Mesendoderm (in vitro differentiated cells): ENCODE measurements at regions not wholly inside any gene's neighbourhood (a gene's known extent, or its start where the extent isn't known, plus 50 kb on each side); places are given as distances from the start of the nearest gene placed in this dataset.
A peak's percentile ranks its signal among the peaks of the same experiment; 100 is the strongest.

Source experiments
- DNase-seq: peaks from one replicate; pipeline ENCODE4 v3.0.0; 2013
- H2AK5ac ChIP-seq: 2 replicates; pipeline ENCODE4 v1.6.1; 2013; ENCODE audit warnings: low read length, inconsistent platforms
- H2BK120ac ChIP-seq: 2 replicates; pipeline ENCODE4 v1.6.1; 2013; ENCODE audit warnings: low read depth, mild to moderate bottlenecking, low read length, moderate library complexity, mixed read lengths
- H2BK15ac ChIP-seq: replicated peaks from 2 replicates; pipeline ENCODE4 v1.6.1; 2013; ENCODE audit warnings: low read depth, mild to moderate bottlenecking, moderate library complexity
- H2BK5ac ChIP-seq: 2 replicates; pipeline ENCODE4 v1.6.1; 2013; ENCODE audit warnings: low read length, inconsistent platforms
- H3K18ac ChIP-seq: 2 replicates; pipeline ENCODE4 v1.6.1; 2013; ENCODE audit warnings: mild to moderate bottlenecking, low read length, mixed read lengths
- H3K23ac ChIP-seq: one replicate; pipeline ENCODE4 v1.6.1; 2013; ENCODE audit warnings: low read length
- H3K27ac ChIP-seq: 2 replicates; pipeline ENCODE4 v1.5.1; 2013; ENCODE audit warnings: low read depth, mild to moderate bottlenecking, inconsistent platforms, low read length, moderate library complexity
- H3K27me3 ChIP-seq: 2 replicates; pipeline ENCODE4 v1.6.1; 2013; ENCODE audit warnings: low read length, control low read depth, mild to moderate bottlenecking, inconsistent platforms; ENCODE audit not compliant: insufficient read depth, poor library complexity
- H3K36me3 ChIP-seq: 2 replicates; pipeline ENCODE4 v1.6.1; 2013; ENCODE audit warnings: low read length, inconsistent platforms; ENCODE audit not compliant: control insufficient read depth, insufficient read depth
- H3K4ac ChIP-seq: one replicate; pipeline ENCODE4 v1.6.1; 2013; ENCODE audit warnings: low read depth, mild to moderate bottlenecking, low read length, moderate library complexity
- H3K4me1 ChIP-seq: 2 replicates; pipeline ENCODE4 v1.6.1; 2013; ENCODE audit warnings: low read depth, low read length, inconsistent platforms; ENCODE audit not compliant: control insufficient read depth
- H3K4me2 ChIP-seq: 2 replicates; pipeline ENCODE4 v1.6.1; 2013; ENCODE audit warnings: low read length
- H3K4me3 ChIP-seq: 2 replicates; pipeline ENCODE4 v1.5.1; 2013; ENCODE audit warnings: mild to moderate bottlenecking, low read length
- H3K56ac ChIP-seq: one replicate; pipeline ENCODE4 v1.6.1; 2013; ENCODE audit warnings: low read length
- H3K79me1 ChIP-seq: 2 replicates; pipeline ENCODE4 v1.6.1; 2013; ENCODE audit warnings: low read length, inconsistent platforms
- H3K79me2 ChIP-seq: 2 replicates; pipeline ENCODE4 v1.6.1; 2013; ENCODE audit warnings: mild to moderate bottlenecking, low read length; ENCODE audit not compliant: control insufficient read depth, insufficient read depth
- H3K9ac ChIP-seq: 2 replicates; pipeline ENCODE4 v1.6.1; 2013; ENCODE audit warnings: low read length, inconsistent platforms
- H4K5ac ChIP-seq: one replicate; pipeline ENCODE4 v1.6.1; 2013; ENCODE audit warnings: low read length
- H4K8ac ChIP-seq: one replicate; pipeline ENCODE4 v1.6.1; 2013; ENCODE audit warnings: low read depth, mild to moderate bottlenecking, control low read depth, low read length, moderate library complexity
- WGBS: extraction: QIAGEN DNeasy Blood & Tissue Kit; methylation state at CpG from one replicate; pipeline ENCODE4 v1.1.7; 2013; ENCODE audit warnings: low lambda C conversion rate, missing lambda C conversion rate; ENCODE audit not compliant: insufficient coverage; ENCODE audit errors: extremely low coverage; 5-methylcytosine and 5-hydroxymethylcytosine counted together

DNA sequence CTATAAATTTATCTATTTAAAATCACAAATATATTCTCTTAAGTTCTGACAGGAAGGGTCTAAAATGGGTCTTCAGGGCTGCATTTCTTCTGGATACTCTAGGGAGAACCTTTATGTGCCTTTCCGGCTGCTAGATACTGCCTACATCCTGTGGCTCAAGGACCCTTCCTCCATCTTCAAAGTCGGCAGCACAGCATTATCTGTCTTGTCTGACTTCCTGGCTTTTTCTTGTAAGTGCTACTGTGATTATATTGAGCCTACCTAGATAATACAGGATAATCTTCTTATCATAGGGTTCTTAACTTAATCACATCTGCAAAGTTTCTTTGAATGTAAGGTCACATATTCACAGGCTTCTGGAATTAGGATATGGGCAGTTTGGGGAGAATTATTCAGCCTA, 943.8 kb upstream of the TYRP1 start:
- no CpG with 5 or more reads among the region's 2 CpGs for WGBS
- Histone ChIP-seq H3K27ac (no peak overlapping the region), H2BK120ac (no peak overlapping the region), H3K4me2 (no peak overlapping the region), H2BK5ac (no peak overlapping the region), H3K4ac (no peak overlapping the region), H3K36me3 (no peaks in the 10 kb centered on the region), H2BK15ac (no peak overlapping the region), H3K4me3 (no peak overlapping the region), H3K27me3 (no peaks in the 10 kb centered on the region), H3K56ac (no peak overlapping the region), H3K9ac (no peak overlapping the region), H3K4me1 (no peaks in the 10 kb centered on the region), H3K23ac (no peak overlapping the region), H3K79me2 (no peaks in the 10 kb centered on the region), H3K79me1 (no peaks in the 10 kb centered on the region), H4K8ac (no peak overlapping the region), H3K18ac (no peak overlapping the region), H4K5ac (no peak overlapping the region), H2AK5ac (no peak overlapping the region)
- peak; percentile 78 for DNase-seq

DNA sequence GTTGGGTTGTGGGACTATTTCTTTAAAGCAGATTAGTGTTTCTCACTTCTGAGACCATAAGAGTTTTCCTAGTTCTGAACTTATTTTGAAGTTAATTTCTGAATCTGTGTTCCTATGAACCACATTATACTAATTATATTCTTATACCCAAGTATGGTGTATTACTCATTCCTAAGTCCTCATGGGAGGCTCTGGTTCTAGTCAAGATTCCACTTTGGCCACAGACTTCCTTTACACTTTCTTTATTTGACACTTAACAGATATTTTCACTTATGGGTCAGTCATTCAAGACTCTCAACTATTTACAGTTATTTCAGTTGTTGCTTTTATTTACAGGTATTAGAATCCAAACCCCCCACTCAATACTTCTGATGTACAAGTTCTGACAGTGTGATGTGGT, 937.2 kb upstream of the TYRP1 start:
- Histone ChIP-seq H3K27ac (no peak overlapping the region), H3K79me2 (no peaks in the 10 kb centered on the region), H3K4ac (no peak overlapping the region), H2BK5ac (no peak overlapping the region), H3K9ac (no peak overlapping the region), H4K5ac (no peak overlapping the region), H2BK15ac (no peak overlapping the region), H4K8ac (no peak overlapping the region), H3K4me1 (no peaks in the 10 kb centered on the region), H3K79me1 (no peaks in the 10 kb centered on the region), H2BK120ac (no peak overlapping the region), H3K27me3 (no peaks in the 10 kb centered on the region), H3K4me2 (no peak overlapping the region), H3K23ac (no peak overlapping the region), H3K56ac (no peak overlapping the region), H2AK5ac (no peak overlapping the region), H3K4me3 (no peak overlapping the region), H3K18ac (no peak overlapping the region), H3K36me3 (no peaks in the 10 kb centered on the region)
- no peak for DNase-seq

DNA sequence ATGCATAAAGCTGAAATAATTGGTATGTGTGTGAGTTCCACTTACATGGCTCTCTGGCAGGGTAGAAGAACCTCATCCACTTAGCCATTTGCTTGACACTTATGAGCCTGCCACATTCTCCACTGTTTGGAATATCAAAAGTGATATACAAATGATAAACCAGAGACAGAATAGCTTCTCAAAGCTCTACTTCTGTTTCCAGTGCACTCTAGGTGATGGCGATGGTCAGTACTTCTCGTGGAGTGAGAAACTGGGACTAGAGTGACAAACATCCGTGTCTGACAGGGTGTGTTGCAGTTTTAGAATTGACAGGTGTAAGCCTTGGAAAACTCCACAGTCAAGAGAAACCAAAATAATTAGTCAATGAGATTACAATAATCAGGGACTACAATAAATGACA, 935.8 kb upstream of the TYRP1 start:
- H3K36me3 ChIP-seq, result no peaks in the 10 kb centered on the region
- no peak overlapping the region for H2AK5ac ChIP-seq
- no peak overlapping the region for H2BK5ac ChIP-seq
- H3K56ac ChIP-seq, result no peak overlapping the region
- no peaks in the 10 kb centered on the region for H3K79me2 ChIP-seq
- H3K23ac ChIP-seq, result no peak overlapping the region
- no peak overlapping the region for H2BK120ac ChIP-seq
- no peaks in the 10 kb centered on the region for H3K27me3 ChIP-seq
- no peak overlapping the region for H3K9ac ChIP-seq
- no peak overlapping the region for H3K4me2 ChIP-seq
- H4K5ac ChIP-seq, result no peak overlapping the region
- H3K4ac ChIP-seq, result no peak overlapping the region
- no peak overlapping the region for H2BK15ac ChIP-seq
- no peaks in the 10 kb centered on the region for H3K4me1 ChIP-seq
- H3K18ac ChIP-seq, result no peak overlapping the region
- no CpG with 5 or more reads among the region's 3 CpGs for WGBS
- DNase-seq, result no peak
- H3K79me1 ChIP-seq, result no peaks in the 10 kb centered on the region
- no peak overlapping the region for H3K27ac ChIP-seq
- H4K8ac ChIP-seq, result no peak overlapping the region
- H3K4me3 ChIP-seq, result no peak overlapping the region

DNA sequence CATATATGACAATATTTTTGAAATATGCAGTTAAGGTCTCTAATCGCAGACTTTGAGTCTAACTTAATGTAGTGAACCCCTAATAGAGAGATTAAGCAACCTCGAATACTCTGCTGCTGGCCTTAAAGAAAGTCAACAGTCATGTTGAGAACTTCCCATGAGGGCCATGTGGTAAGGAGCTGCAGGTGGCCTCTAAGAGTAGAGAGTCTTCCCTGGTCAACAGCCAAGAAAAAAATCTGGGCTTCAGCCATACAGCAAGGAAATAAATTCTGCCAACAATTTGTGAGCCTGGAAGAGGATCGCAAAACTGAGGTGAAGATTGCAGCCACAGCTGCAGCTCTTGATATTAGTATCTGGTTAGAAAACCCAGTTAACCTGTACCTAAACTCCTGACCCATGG, 935.2 kb upstream of the TYRP1 start:
- no peak for DNase-seq
- Histone ChIP-seq H3K18ac (no peak overlapping the region), H3K56ac (no peak overlapping the region), H4K5ac (no peak overlapping the region), H3K9ac (no peak overlapping the region), H3K79me2 (no peaks in the 10 kb centered on the region), H3K79me1 (no peaks in the 10 kb centered on the region), H3K23ac (no peak overlapping the region), H3K27me3 (no peaks in the 10 kb centered on the region), H3K36me3 (no peaks in the 10 kb centered on the region), H3K4ac (no peak overlapping the region), H3K4me3 (no peak overlapping the region), H2AK5ac (no peak overlapping the region), H2BK120ac (no peak overlapping the region), H3K4me1 (no peaks in the 10 kb centered on the region), H4K8ac (no peak overlapping the region), H2BK15ac (no peak overlapping the region), H3K27ac (no peak overlapping the region), H3K4me2 (no peak overlapping the region), H2BK5ac (no peak overlapping the region)
- WGBS, result no CpG with 5 or more reads among the region's 3 CpGs

DNA sequence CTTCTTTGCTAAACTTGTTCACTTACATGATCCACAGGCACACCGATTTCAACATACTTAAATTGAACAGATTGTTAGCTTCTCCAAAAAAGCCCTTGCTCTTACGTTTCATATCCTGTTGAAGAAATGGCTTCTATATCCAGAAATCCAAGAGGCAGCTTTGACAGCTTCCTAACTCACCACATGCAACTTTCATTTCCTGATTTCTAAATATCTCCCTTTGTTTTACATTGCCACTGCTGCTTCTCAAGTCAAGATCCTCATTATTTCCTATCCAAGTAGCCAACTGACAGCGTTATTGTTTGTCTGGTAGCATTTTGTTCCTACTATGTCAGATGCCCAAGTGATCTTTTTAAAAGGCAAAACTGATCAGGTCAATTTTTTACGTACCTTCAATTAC, 913.2 kb upstream of the TYRP1 start:
- no peak overlapping the region for H2BK120ac ChIP-seq
- DNase-seq, result no peak
- H3K79me2 ChIP-seq, result no peaks in the 10 kb centered on the region
- no peak overlapping the region for H2BK15ac ChIP-seq
- H2BK5ac ChIP-seq, result no peak overlapping the region
- no peak overlapping the region for H3K27ac ChIP-seq
- no peaks in the 10 kb centered on the region for H3K27me3 ChIP-seq
- H3K56ac ChIP-seq, result no peak overlapping the region
- no peak overlapping the region for H3K18ac ChIP-seq
- H3K9ac ChIP-seq, result no peak overlapping the region
- no peak overlapping the region for H2AK5ac ChIP-seq
- H3K36me3 ChIP-seq, result no peaks in the 10 kb centered on the region
- no peak overlapping the region for H4K5ac ChIP-seq
- no peak overlapping the region for H4K8ac ChIP-seq
- H3K23ac ChIP-seq, result no peak overlapping the region
- no peak overlapping the region for H3K4me2 ChIP-seq
- WGBS, result no CpG with 5 or more reads among the region's 4 CpGs
- no peak overlapping the region for H3K4ac ChIP-seq
- H3K4me3 ChIP-seq, result no peak overlapping the region
- H3K79me1 ChIP-seq, result no peaks in the 10 kb centered on the region
- H3K4me1 ChIP-seq, result no peaks in the 10 kb centered on the region

DNA sequence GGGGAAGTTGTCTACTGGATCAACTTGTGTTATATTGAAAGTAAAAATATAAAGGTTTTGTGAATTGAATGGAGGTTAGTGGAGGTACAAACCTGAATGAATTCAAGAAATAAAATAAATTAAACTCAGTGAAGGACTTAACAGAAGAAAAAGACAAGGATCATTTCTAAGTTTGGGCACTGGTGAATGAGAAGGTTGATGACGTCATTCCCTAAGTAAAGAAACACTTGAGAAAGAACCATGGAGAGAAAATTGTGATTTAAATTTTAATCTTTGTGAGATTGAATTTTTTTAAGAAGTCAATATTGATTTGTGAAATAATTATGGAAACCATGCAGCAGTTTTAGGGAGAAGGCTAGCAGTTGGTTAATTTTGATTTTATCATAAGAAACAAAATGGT, 900.3 kb upstream of the TYRP1 start:
- Histone ChIP-seq H3K4me1 (no peaks in the 10 kb centered on the region), H3K27ac (no peak overlapping the region), H3K23ac (no peak overlapping the region), H3K9ac (no peak overlapping the region), H3K79me2 (no peaks in the 10 kb centered on the region), H3K79me1 (no peaks in the 10 kb centered on the region), H2AK5ac (no peak overlapping the region), H3K4ac (no peak overlapping the region), H4K8ac (no peak overlapping the region), H3K36me3 (no peaks in the 10 kb centered on the region), H2BK5ac (no peak overlapping the region), H3K27me3 (no peaks in the 10 kb centered on the region), H3K4me2 (no peak overlapping the region), H2BK15ac (no peak overlapping the region), H3K56ac (no peak overlapping the region), H3K18ac (no peak overlapping the region), H2BK120ac (no peak overlapping the region), H4K5ac (no peak overlapping the region), H3K4me3 (no peak overlapping the region)
- no peak for DNase-seq
- WGBS, result no CpG with 5 or more reads among the region's 1 CpG
